ENCODE measurements at regions not wholly inside any gene's neighbourhood (a gene's known extent, or its start where the extent isn't known, plus 50 kb on each side); places are given as distances from the start of the nearest gene placed in this dataset.

DNA sequence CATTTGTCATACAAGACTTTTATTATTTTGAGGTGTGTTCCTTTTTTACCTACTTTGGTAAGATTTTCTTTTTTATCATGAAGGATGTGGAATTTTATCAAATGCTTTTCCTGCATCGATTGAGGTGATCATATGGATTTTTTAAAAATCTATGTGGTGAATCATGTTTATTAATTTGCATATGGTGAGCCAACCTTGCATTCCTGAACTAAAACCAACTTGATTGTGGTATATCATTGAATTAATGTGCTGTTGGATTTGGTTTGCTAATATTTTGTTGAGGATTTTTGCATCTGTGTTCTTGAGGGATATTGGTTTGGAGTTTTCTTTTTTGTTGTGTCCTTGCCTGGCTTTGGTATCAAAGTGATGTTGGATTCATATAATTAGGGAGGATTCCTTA, 848.1 kb upstream of the EYS start:
- intact Hi-C loops (cut with DNase I) = no loop called here
- TF ChIP-seq POLR2A (IDR thresholded peaks at IDR 0.05) = no peak
- TF ChIP-seq CTCF (IDR thresholded peaks at IDR 0.05) = no peak
- no peak for TF ChIP-seq POLR2AphosphoS5 (IDR thresholded peaks at IDR 0.05; ENCODE audit: insufficient read depth in 1 of 2, low read depth in 1 of 2)
- DNase-seq (ENCODE audit: extremely low spot score in 2 of 2) = no peak
- Histone ChIP-seq H3K27me3 (no peaks in the 10 kb centered on the region), H3K4me1 (no peaks in the 10 kb centered on the region), H3K27ac (no peak overlapping the region), H3K9me3 (no peaks in the 10 kb centered on the region), H3K4me3 (no peak overlapping the region), H3K36me3 (no peaks in the 10 kb centered on the region)

- no peaks in the 10 kb centered on the region for H3K4me1 ChIP-seq
- H3K9me3 ChIP-seq = no peaks in the 10 kb centered on the region
- TF ChIP-seq CTCF (IDR thresholded peaks at IDR 0.05) = no peak
- no peak for TF ChIP-seq POLR2AphosphoS5 (IDR thresholded peaks at IDR 0.05; ENCODE audit: insufficient read depth in 1 of 2, low read depth in 1 of 2)
- TF ChIP-seq POLR2A (IDR thresholded peaks at IDR 0.05) = no peak
Measured at GRCh38 chr6:66553441-66553840, 846.4 kb upstream of the EYS start.

GRCh38 chr6:66538551-66539135, 831.6 kb upstream of the EYS start:
- no peak for DNase-seq (ENCODE audit: extremely low spot score in 2 of 2)
- no peaks in the 10 kb centered on the region for H3K4me1 ChIP-seq
- H3K27me3 ChIP-seq = no peaks in the 10 kb centered on the region
- H3K4me3 ChIP-seq = no peak overlapping the region
- intact Hi-C loops (cut with DNase I) = no loop called here
- no peaks in the 10 kb centered on the region for H3K9me3 ChIP-seq
- TF ChIP-seq POLR2AphosphoS5 (IDR thresholded peaks at IDR 0.05; ENCODE audit: insufficient read depth in 1 of 2, low read depth in 1 of 2) (no peak), POLR2A (IDR thresholded peaks at IDR 0.05) (no peak), CTCF (IDR thresholded peaks at IDR 0.05) (no peak)
- no peak overlapping the region for H3K27ac ChIP-seq
- H3K36me3 ChIP-seq = no peaks in the 10 kb centered on the region

More at GRCh38 chr6:66553441-66553840, 846.4 kb upstream of the EYS start:
- no peak for DNase-seq (ENCODE audit: extremely low spot score in 2 of 2)
- no peaks in the 10 kb centered on the region for H3K27me3 ChIP-seq
- H3K36me3 ChIP-seq = no peaks in the 10 kb centered on the region
- intact Hi-C loops (cut with DNase I) = no loop called here
- H3K27ac ChIP-seq = no peak overlapping the region
- no peak overlapping the region for H3K4me3 ChIP-seq

GRCh38 chr6:66533921-66534404, 826.9 kb upstream of the EYS start:
- Histone ChIP-seq H3K4me3 (no peak overlapping the region), H3K27ac (no peak overlapping the region), H3K4me1 (no peaks in the 10 kb centered on the region), H3K9me3 (no peaks in the 10 kb centered on the region), H3K36me3 (no peaks in the 10 kb centered on the region), H3K27me3 (no peaks in the 10 kb centered on the region)
- TF ChIP-seq CTCF (IDR thresholded peaks at IDR 0.05) = no peak
- no peak for DNase-seq (ENCODE audit: extremely low spot score in 2 of 2)
- intact Hi-C loops (cut with DNase I) = no loop called here

GRCh38 chr6:66526061-66526460, 819.0 kb upstream of the EYS start:
- Histone ChIP-seq H3K27me3 (no peaks in the 10 kb centered on the region), H3K36me3 (no peaks in the 10 kb centered on the region), H3K27ac (no peak overlapping the region), H3K9me3 (no peaks in the 10 kb centered on the region), H3K4me3 (no peak overlapping the region), H3K4me1 (no peaks in the 10 kb centered on the region)
- no peak for TF ChIP-seq POLR2AphosphoS5 (IDR thresholded peaks at IDR 0.05; ENCODE audit: insufficient read depth in 1 of 2, low read depth in 1 of 2)
- no peak for TF ChIP-seq POLR2A (IDR thresholded peaks at IDR 0.05)
- no peak for TF ChIP-seq CTCF (IDR thresholded peaks at IDR 0.05)
- no peak for DNase-seq (ENCODE audit: extremely low spot score in 2 of 2)
- intact Hi-C loops (cut with DNase I) = no loop called here

All from vagina (tissue), 2 donors.